ENCODE measurements at regions not wholly inside any gene's neighbourhood (a gene's known extent, or its start where the extent isn't known, plus 50 kb on each side); places are given as distances from the start of the nearest gene placed in this dataset.

DNA sequence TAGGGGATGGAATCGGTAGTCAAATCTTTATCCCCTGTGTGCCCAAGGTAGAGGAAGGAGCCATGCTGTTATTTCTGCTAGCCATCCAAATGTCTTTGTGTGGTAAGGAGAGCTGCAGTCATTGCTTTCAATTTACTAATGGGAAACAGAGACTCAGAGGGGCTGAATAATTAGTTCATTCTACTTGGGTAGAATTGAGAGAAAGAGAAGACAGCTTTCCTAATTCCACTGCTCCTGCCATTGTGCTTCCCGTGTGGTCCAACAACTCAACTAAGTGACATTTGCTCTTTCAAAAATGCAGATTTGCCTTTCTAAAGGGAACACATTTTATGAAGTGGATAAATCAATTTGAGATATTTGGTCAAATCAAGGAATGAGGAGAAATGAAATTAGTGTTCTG lies 136.1 kb downstream of the AQP4 start:
- no peaks in the 10 kb centered on the region for H3K36me3 Mint-ChIP-seq
- no peak overlapping the region for H3K4me3 Mint-ChIP-seq
- H3K4me1 Mint-ChIP-seq: no peaks in the 10 kb centered on the region
- H3K27ac Mint-ChIP-seq: no peak overlapping the region
- peaks cover 0 to 5% (median 0%) of the 10 kb centered on the region in 6 donors for H3K9me3 Mint-ChIP-seq
- peaks cover 0 to 3% (median 2%) of the 10 kb centered on the region in 3 donors for H3K27me3 Mint-ChIP-seq (ENCODE audit: low read depth in 3 of 3)
- no peak for DNase-seq

DNA sequence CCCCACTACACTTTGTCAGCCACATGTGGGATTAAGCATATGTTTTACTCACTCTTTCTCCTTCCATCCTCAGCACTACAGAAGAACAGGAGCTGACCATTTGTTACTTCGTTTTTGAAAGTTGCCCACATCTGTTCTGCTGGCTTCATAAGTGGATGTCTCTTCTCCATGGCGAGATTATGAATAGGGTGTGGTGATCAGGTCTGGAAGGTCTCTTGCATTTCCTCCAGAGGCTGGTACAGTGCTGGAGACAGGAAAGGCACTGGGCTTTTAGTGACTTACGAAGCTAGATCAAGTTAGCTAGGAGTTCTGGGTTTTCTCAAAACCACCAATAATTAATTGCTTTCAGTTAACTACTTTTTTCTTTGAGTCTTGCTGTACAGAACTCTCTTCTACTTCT lies 136.5 kb downstream of the AQP4 start:
- Mint-ChIP-seq H3K27ac (no peak overlapping the region), H3K27me3 (ENCODE audit: low read depth in 3 of 3) (peaks cover 0 to 3% (median 2%) of the 10 kb centered on the region in 3 donors), H3K9me3 (peaks cover 0 to 5% (median 0%) of the 10 kb centered on the region in 6 donors), H3K36me3 (no peaks in the 10 kb centered on the region), H3K4me3 (no peak overlapping the region), H3K4me1 (no peaks in the 10 kb centered on the region)
- no peak for DNase-seq

DNA sequence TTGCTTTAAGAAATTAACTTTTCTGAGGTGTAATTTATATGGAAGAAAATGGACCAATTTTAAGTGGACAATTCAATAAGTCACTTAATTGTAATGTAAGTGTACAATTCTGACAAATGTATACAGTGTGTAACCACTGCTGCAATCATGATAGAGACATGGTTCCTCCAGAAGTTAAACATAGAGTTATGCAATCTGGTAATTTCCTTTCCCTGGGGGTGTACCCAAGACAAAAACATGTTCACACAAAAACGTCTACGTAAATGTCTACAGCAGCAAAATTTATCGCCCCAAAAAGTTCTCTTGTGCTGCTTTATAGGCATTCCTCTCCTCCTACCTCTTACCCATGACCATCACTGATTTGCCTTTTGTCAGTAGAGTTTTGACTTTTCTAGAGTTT lies 141.5 kb downstream of the AQP4 start:
- no peak for DNase-seq
- Mint-ChIP-seq H3K9me3 (peaks cover 0 to 6% (median 0%) of the 10 kb centered on the region in 6 donors), H3K27me3 (ENCODE audit: low read depth in 3 of 3) (peaks cover 0 to 3% (median 3%) of the 10 kb centered on the region in 3 donors), H3K27ac (no peak overlapping the region), H3K36me3 (no peaks in the 10 kb centered on the region), H3K4me1 (no peaks in the 10 kb centered on the region), H3K4me3 (no peak overlapping the region)

DNA sequence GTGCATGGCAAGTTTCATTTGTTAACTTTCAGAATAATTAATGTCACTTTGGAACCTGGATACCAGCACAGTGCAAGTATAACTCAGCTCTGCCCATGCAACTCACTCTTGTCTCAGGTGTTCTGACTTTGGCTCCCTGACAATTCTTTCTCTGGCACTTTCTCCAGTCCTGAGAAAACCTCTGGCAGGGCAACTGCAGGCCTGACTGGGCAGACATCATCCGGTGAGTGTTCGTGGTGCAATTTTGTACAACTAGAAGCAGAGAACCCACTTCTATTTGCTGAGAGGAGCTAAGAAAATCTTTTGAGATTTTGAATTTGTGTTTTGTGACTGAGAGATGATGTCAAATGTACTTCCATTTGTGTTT lies 143.0 kb downstream of the AQP4 start:
- no peaks in the 10 kb centered on the region for H3K36me3 Mint-ChIP-seq
- DNase-seq: no peak
- H3K4me3 Mint-ChIP-seq: no peak overlapping the region
- H3K27ac Mint-ChIP-seq: no peak overlapping the region
- H3K9me3 Mint-ChIP-seq: peaks cover 0 to 7% (median 0%) of the 10 kb centered on the region in 6 donors
- H3K27me3 Mint-ChIP-seq (ENCODE audit: low read depth in 3 of 3): peaks cover 0 to 5% (median 3%) of the 10 kb centered on the region in 3 donors
- H3K4me1 Mint-ChIP-seq: no peaks in the 10 kb centered on the region

DNA sequence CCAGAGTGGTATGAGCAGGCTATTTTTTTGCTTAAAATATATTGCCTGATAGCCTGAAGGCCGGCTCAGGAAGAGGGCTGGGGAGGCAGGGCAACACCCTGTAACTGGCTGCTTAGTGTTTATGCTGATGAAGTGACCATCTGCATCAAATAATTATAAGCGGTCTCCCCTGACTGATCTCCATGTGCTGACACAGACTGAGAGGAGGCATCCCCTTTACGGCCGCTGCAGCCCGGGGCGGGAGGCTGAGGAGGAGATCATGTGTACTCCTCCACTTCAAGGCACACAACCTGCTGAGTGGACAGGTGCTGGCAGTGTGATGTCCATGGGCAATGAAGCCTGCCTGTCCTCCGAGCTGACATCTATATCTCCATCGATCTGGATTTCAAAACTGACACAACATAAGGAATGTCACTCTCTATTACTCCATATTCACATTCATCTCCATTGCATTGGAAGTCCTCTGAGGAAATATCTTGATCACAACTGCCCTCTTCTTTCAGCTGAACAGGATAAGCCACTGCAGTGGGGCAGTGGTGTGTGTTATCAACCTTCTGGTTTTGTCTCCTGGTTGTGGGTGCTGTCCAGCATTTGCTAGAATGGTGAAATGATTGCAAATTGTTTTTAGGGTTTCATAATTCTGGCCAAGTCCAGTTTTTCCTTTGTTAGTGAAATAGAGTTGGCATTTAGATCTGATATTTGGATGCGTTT lies 143.5 kb downstream of the AQP4 start:
- H3K36me3 Mint-ChIP-seq: no peaks in the 10 kb centered on the region
- peaks cover 0 to 5% (median 3%) of the 10 kb centered on the region in 3 donors for H3K27me3 Mint-ChIP-seq (ENCODE audit: low read depth in 3 of 3)
- peaks cover 0 to 7% (median 0%) of the 10 kb centered on the region in 6 donors for H3K9me3 Mint-ChIP-seq
- H3K4me3 Mint-ChIP-seq: no peak overlapping the region
- no peak overlapping the region for H3K27ac Mint-ChIP-seq
- DNase-seq: no peak
- H3K4me1 Mint-ChIP-seq: no peaks in the 10 kb centered on the region

DNA sequence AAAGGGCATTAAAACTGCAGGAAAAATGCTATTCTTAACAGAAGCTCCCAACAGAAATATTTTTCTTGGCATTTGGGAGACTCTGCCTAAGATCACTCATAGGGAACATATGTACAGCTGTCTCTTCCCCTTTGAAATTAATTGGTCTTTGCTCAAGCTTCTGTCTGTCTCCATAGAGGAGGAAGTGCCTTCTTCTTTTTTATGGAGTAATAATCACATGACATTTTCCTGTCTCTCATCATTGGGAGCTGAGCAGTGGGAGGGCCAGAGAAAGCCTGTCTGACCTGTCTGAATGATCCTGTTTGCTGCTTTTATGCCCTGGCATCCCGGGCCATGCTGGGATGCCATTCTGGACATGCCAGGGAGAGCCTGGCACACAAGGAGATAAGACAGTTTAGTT lies 145.6 kb downstream of the AQP4 start:
- Mint-ChIP-seq H3K27ac (no peak overlapping the region), H3K9me3 (peaks cover 0 to 9% (median 0%) of the 10 kb centered on the region in 6 donors), H3K36me3 (no peaks in the 10 kb centered on the region), H3K27me3 (ENCODE audit: low read depth in 3 of 3) (peaks cover 0 to 5% (median 4%) of the 10 kb centered on the region in 3 donors), H3K4me3 (no peak overlapping the region), H3K4me1 (no peaks in the 10 kb centered on the region)
- DNase-seq: no peak

DNA sequence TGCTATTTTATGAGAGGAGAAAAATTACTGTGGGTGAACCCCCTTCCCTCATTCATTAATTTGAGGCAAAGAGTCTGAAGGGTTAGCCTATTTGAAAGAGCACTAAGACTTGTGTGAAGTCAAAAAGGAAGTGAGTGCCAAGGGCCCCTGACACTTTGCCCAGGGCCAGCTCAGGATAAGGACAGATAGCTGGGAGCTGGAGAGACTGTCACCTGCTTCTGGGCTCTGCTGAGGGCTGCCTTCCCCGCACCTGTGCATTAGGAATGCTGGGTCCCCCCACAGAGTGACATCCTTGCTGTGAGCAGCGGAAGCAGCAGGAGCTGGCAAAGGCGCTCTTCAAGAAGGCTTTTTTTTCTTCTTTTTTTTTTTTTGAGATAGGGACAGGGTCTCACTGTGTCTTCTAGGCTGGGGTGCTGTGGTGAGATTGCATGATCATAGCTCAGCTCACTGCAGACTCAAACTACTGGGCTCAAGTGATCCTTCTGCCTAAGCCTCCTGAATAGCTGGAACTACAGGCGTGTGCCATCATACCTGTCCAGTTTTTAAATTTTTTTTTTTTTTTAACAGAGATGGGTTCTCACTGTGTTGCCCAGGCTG lies 148.3 kb downstream of the AQP4 start:
- Mint-ChIP-seq H3K9me3 (peaks cover 0 to 5% (median 0%) of the 10 kb centered on the region in 6 donors), H3K27me3 (ENCODE audit: low read depth in 3 of 3) (peaks cover 0 to 7% (median 4%) of the 10 kb centered on the region in 3 donors), H3K36me3 (no peaks in the 10 kb centered on the region), H3K4me1 (no peaks in the 10 kb centered on the region), H3K27ac (no peak overlapping the region), H3K4me3 (no peak overlapping the region)
- DNase-seq: no peak

DNA sequence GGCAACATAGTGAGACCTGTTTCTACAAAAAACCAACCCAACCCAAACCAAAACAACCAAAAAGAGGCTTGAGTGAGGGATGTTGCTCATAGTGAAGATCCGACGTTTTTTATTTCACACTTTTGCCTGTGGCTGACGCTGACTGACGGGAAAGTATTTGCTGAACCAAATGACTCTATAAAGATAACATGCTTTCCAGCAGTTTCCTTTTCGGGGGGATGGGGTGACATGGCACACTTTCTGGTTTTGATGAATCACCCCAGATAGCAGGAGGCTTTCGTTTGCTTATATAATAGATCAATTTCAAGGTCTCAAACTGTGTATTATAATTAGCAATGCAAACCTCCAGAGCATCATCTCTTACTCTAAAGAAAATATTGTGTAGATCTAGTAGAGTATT lies 150.8 kb downstream of the AQP4 start:
- no peak overlapping the region for H3K27ac Mint-ChIP-seq
- peaks cover 5 to 13% of the 10 kb centered on the region in 2 donors for H3K4me1 Mint-ChIP-seq
- no peak for DNase-seq
- H3K27me3 Mint-ChIP-seq (ENCODE audit: low read depth in 3 of 3): peaks cover 3 to 9% (median 4%) of the 10 kb centered on the region in 3 donors
- peaks cover 0 to 5% (median 0%) of the 10 kb centered on the region in 6 donors for H3K9me3 Mint-ChIP-seq
- H3K4me3 Mint-ChIP-seq: no peak overlapping the region
- no peaks in the 10 kb centered on the region for H3K36me3 Mint-ChIP-seq

DNA sequence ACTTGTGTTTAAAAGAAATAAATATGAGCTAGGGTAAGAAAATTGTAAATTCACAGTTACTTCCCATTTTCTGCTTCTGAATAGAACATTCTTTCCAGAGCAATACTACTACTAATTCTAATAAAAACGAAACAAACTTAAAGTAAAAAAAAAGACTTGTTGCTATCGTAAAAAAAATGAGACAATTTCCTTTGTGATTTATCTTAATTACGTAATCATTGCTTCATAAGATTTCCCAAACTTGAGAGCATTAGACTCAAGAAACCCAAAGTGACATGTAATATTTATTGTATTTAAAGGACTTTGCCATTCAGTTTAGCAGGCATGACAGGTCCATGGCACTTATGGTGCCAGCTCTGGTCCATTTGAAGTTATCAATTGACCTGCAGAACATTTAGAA lies 153.8 kb downstream of the AQP4 start:
- Mint-ChIP-seq H3K27ac (no peak overlapping the region), H3K9me3 (peaks cover 0 to 3% (median 0%) of the 10 kb centered on the region in 6 donors), H3K27me3 (ENCODE audit: low read depth in 3 of 3) (peaks cover 2 to 8% (median 7%) of the 10 kb centered on the region in 3 donors), H3K36me3 (peaks cover 0 to under 1% (median 0%) of the 10 kb centered on the region in 3 donors), H3K4me1 (peaks cover 5 to 13% of the 10 kb centered on the region in 2 donors), H3K4me3 (no peak overlapping the region)
- DNase-seq: no peak

DNA sequence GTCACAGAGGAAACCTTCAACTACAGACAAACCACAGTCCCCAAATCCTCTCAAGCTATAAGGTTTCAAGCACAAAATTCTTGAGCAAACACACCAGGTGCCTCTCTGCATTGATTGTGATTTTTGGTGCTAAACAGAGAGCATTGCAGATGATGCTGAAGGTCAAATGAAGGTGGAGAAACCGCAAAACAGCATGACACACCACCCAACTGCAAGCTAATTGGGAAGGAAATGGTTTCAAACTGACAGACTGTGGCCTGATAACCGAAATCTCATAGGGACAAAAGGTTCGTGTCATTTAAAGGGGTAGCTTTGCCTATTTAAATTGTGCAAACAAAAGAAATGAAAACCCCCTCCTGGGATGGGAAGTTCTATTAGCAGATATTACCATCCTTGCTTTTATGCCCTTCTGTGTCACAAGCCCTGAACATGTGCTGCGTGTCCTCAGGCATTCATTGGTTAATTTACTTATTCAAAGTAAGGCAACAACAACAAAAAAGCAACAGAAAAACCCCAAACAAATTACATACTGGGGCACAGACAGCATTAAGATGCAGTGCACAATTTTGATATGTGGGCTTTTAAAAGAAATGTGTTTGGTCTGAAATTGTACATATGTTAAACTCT lies 154.9 kb downstream of the AQP4 start:
- peak; percentile 4 to 7 (median 6) for DNase-seq
- peak overlapping the region in 1 of 5 donors; percentile 18 for H3K4me3 Mint-ChIP-seq
- H3K4me1 Mint-ChIP-seq: peaks cover 5 to 13% of the 10 kb centered on the region in 2 donors
- peaks cover 0 to 2% (median 0%) of the 10 kb centered on the region in 6 donors for H3K9me3 Mint-ChIP-seq
- H3K27me3 Mint-ChIP-seq (ENCODE audit: low read depth in 3 of 3): peaks cover 0 to 7% (median 5%) of the 10 kb centered on the region in 3 donors
- H3K36me3 Mint-ChIP-seq: peaks cover 0 to 4% (median 0%) of the 10 kb centered on the region in 3 donors
- no peak overlapping the region for H3K27ac Mint-ChIP-seq

DNA sequence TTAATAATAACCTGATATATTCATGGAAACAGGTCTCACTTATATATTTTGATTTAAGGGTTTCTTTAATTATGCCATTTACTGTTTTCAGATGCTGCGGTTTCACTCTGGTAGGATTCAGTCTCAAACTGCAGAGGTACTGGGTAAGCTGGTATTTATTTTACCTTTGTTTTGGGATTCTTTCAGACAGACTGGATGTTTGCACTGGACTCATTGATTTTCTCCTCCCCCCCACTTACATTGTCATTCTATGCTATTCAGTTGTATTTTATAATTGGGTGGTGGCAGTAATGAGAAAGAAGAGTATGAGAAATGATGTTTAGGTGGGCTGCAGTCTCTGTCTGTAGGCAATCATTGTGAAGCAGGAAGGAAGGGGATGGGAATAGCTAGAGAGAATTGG lies 155.6 kb downstream of the AQP4 start:
- no peak for DNase-seq
- Mint-ChIP-seq H3K27me3 (ENCODE audit: low read depth in 3 of 3) (peaks cover 0 to 7% (median 5%) of the 10 kb centered on the region in 3 donors), H3K36me3 (peaks cover 0 to 4% (median 0%) of the 10 kb centered on the region in 3 donors), H3K4me1 (peaks cover 5 to 13% of the 10 kb centered on the region in 2 donors), H3K4me3 (peak overlapping the region in 1 of 5 donors; percentile 18), H3K27ac (no peak overlapping the region), H3K9me3 (peaks cover 0 to 3% (median 0%) of the 10 kb centered on the region in 6 donors)

DNA sequence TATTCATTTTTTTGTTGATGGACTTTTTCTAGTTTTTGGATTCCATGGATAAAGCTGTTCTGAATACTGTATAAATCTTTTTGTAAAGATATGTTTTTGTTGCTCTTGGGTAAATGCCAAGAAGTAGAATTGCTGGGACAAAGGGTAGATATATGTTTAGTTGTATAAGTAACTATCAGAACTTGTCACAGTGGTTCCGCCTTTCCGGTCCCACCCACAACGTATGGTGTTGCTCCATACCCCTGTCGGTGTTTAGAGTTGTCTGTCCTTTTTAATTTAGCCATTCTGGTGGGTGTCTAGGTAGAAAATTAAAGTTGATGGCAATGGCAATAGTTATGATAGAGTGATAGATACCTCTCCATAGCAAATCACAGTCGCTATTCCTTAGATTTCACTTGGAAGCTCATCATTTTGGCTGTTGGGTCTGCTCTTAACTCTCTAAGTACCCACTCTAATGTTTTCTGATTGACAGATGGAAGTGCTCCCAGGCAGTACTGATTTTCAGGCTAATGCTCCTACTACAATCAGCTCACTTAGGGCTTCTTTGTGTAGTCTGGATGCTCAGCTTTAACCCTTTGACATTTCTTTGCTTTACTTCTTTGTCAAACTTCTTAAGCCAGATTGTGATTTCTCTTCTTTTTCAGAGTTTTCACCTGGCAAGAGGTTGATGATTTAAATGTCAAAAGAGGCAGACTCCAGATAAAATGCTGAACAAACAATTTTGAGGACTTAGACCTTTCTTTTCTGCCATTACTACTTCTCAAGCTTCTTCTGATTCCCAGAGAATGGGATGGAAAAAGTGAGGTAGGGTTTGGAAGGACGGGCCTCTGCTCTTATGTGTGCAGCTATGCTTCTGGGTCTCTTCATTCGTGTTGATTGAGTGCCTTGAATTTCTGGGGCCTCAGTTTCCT lies 156.4 kb downstream of the AQP4 start:
- H3K36me3 Mint-ChIP-seq: peaks cover 0 to 4% (median 0%) of the 10 kb centered on the region in 3 donors
- no peak overlapping the region for H3K27ac Mint-ChIP-seq

DNA sequence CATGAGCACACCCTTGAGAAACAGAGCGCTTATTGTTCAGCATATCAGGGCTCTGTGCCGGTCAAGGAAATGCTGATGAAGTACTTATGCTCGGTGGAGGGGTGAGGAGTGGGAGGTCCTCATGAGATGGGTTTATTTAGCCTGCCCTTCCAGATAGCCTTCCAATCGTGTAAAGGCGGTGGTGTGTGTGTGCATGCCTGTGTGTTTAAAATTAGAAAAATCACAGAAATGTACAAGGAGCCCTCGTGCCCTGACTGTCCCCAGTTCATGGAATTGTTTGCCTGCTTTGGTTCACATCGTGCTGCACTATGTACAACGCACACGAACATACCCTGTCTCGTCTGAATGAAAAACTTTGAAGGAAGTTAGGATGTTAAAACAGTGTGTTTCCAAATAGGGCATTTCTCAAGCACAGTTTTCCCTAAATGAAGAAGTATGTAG lies 158.6 kb downstream of the AQP4 start:
- no peak for DNase-seq
- peaks cover 0 to 7% (median 2%) of the 10 kb centered on the region in 3 donors for H3K27me3 Mint-ChIP-seq (ENCODE audit: low read depth in 3 of 3)
- H3K36me3 Mint-ChIP-seq: peaks cover 0 to 4% (median 0%) of the 10 kb centered on the region in 3 donors
- H3K27ac Mint-ChIP-seq: no peak overlapping the region
- peaks cover 5 to 13% of the 10 kb centered on the region in 2 donors for H3K4me1 Mint-ChIP-seq
- H3K4me3 Mint-ChIP-seq: no peak overlapping the region
- peaks cover 0 to 3% (median 0%) of the 10 kb centered on the region in 6 donors for H3K9me3 Mint-ChIP-seq

More for the DNA sequence above, 156.4 kb downstream of the AQP4 start:
- peaks cover 5 to 13% of the 10 kb centered on the region in 2 donors for H3K4me1 Mint-ChIP-seq
- H3K27me3 Mint-ChIP-seq (ENCODE audit: low read depth in 3 of 3): peaks cover 0 to 7% (median 2%) of the 10 kb centered on the region in 3 donors
- H3K4me3 Mint-ChIP-seq: no peak overlapping the region
- no peak for DNase-seq
- H3K9me3 Mint-ChIP-seq: peaks cover 0 to 3% (median 0%) of the 10 kb centered on the region in 6 donors

Data from immature natural killer cell (primary cell).